ENCODE measurements at regions not wholly inside any gene's neighbourhood (a gene's known extent, or its start where the extent isn't known, plus 50 kb on each side); places are given as distances from the start of the nearest gene placed in this dataset.

DNA sequence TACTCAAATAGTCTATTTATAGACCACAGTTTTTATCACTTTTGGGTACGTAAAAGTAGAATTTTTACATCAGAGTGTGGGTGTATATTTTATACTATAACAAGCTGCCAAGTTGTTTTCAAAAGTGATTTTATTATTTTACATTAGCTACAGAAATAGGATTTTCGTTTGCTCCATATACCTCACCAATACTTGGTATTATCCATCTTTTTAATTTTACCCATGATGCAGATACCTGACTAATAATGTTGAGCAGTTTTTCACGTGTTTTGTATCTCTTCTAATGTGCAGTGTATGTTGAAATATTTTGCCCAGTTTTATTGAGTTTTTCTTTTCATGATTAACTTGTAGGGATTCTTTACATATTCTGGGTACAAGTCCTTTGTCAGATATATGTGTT, 379.8 kb downstream of the MATN1 start:
- TF ChIP-seq SP1 (IDR thresholded peaks at IDR 0.05) (no peak), LEF1 (IDR thresholded peaks at IDR 0.05; ENCODE audit: borderline replicate concordance) (no peak), ELF4 (IDR thresholded peaks at IDR 0.05) (no peak), HDGF (IDR thresholded peaks at IDR 0.05; ENCODE audit: borderline replicate concordance) (no peak), FOXM1 (IDR thresholded peaks at IDR 0.05; ENCODE audit: borderline replicate concordance) (no peak), FOXA1 (IDR thresholded peaks at IDR 0.05) (no peak), FOXK2 (IDR thresholded peaks at IDR 0.05) (no peak), TARDBP (IDR thresholded peaks at IDR 0.05) (no peak), SUZ12 (IDR thresholded peaks at IDR 0.05) (no peak), ZNF384 (IDR thresholded peaks at IDR 0.05) (no peak), NFRKB (IDR thresholded peaks at IDR 0.05) (no peak), CTBP1 (IDR thresholded peaks at IDR 0.05; ENCODE audit: borderline replicate concordance) (no peak), BHLHE40 (IDR thresholded peaks at IDR 0.05; ENCODE audit: borderline replicate concordance) (no peak)
- TF ChIP-seq, protein P1, sequence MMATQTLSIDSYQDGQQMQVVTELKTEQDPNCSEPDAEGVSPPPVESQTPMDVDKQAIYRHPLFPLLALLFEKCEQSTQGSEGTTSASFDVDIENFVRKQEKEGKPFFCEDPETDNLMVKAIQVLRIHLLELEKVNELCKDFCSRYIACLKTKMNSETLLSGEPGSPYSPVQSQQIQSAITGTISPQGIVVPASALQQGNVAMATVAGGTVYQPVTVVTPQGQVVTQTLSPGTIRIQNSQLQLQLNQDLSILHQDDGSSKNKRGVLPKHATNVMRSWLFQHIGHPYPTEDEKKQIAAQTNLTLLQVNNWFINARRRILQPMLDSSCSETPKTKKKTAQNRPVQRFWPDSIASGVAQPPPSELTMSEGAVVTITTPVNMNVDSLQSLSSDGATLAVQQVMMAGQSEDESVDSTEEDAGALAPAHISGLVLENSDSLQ (IDR thresholded peaks at IDR 0.05): no peak
